ENCODE measurements at regions not wholly inside any gene's neighbourhood (a gene's known extent, or its start where the extent isn't known, plus 50 kb on each side); places are given as distances from the start of the nearest gene placed in this dataset.

DNA sequence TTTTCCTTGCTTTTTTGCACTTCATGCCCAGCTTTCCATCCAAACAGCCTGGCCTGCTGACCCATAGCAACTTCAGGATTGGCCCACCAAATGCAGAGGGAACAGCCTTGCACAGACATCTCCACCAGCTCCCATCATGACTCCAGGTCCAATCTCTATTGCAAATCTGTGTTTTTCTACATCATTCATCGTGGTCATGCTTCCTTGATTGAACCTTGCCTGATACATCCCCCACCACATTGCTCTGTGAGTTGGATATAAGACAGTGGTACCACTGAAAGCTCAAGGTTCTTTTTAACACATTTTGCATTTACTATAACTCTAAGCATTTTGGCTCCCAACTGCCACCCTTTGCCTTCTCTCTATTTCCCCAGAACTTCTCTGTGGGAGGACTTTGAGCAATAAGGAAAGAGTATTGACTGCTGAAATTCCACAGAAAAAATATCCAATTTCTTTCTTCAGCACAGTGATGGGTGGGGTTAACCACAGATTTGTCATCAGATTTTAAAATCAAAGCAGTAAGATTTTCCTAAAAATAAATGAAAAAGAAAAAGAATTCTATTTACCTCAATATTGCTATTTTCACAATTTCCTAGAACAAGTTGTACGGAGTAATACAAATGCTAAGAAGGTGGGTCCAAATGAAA is 114.6 kb upstream of the GALNT15 start:
- H3K27me3 ChIP-seq (replicated peaks in 1 of 2; ENCODE audit: control insufficient read depth in 2 of 2, insufficient read depth in 2 of 2, low read length in 1 of 2), result no peaks in the 10 kb centered on the region
- TF ChIP-seq, protein P1, sequence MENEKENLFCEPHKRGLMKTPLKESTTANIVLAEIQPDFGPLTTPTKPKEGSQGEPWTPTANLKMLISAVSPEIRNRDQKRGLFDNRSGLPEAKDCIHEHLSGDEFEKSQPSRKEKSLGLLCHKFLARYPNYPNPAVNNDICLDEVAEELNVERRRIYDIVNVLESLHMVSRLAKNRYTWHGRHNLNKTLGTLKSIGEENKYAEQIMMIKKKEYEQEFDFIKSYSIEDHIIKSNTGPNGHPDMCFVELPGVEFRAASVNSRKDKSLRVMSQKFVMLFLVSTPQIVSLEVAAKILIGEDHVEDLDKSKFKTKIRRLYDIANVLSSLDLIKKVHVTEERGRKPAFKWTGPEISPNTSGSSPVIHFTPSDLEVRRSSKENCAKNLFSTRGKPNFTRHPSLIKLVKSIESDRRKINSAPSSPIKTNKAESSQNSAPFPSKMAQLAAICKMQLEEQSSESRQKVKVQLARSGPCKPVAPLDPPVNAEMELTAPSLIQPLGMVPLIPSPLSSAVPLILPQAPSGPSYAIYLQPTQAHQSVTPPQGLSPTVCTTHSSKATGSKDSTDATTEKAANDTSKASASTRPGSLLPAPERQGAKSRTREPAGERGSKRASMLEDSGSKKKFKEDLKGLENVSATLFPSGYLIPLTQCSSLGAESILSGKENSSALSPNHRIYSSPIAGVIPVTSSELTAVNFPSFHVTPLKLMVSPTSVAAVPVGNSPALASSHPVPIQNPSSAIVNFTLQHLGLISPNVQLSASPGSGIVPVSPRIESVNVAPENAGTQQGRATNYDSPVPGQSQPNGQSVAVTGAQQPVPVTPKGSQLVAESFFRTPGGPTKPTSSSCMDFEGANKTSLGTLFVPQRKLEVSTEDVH (IDR thresholded peaks at IDR 0.05; ENCODE audit: low read depth, partially characterized antibody), result no peak
- TF ChIP-seq, protein P2, sequence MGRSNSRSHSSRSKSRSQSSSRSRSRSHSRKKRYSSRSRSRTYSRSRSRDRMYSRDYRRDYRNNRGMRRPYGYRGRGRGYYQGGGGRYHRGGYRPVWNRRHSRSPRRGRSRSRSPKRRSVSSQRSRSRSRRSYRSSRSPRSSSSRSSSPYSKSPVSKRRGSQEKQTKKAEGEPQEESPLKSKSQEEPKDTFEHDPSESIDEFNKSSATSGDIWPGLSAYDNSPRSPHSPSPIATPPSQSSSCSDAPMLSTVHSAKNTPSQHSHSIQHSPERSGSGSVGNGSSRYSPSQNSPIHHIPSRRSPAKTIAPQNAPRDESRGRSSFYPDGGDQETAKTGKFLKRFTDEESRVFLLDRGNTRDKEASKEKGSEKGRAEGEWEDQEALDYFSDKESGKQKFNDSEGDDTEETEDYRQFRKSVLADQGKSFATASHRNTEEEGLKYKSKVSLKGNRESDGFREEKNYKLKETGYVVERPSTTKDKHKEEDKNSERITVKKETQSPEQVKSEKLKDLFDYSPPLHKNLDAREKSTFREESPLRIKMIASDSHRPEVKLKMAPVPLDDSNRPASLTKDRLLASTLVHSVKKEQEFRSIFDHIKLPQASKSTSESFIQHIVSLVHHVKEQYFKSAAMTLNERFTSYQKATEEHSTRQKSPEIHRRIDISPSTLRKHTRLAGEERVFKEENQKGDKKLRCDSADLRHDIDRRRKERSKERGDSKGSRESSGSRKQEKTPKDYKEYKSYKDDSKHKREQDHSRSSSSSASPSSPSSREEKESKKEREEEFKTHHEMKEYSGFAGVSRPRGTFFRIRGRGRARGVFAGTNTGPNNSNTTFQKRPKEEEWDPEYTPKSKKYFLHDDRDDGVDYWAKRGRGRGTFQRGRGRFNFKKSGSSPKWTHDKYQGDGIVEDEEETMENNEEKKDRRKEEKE (IDR thresholded peaks at IDR 0.05), result no peak
- TF ChIP-seq, protein P3, sequence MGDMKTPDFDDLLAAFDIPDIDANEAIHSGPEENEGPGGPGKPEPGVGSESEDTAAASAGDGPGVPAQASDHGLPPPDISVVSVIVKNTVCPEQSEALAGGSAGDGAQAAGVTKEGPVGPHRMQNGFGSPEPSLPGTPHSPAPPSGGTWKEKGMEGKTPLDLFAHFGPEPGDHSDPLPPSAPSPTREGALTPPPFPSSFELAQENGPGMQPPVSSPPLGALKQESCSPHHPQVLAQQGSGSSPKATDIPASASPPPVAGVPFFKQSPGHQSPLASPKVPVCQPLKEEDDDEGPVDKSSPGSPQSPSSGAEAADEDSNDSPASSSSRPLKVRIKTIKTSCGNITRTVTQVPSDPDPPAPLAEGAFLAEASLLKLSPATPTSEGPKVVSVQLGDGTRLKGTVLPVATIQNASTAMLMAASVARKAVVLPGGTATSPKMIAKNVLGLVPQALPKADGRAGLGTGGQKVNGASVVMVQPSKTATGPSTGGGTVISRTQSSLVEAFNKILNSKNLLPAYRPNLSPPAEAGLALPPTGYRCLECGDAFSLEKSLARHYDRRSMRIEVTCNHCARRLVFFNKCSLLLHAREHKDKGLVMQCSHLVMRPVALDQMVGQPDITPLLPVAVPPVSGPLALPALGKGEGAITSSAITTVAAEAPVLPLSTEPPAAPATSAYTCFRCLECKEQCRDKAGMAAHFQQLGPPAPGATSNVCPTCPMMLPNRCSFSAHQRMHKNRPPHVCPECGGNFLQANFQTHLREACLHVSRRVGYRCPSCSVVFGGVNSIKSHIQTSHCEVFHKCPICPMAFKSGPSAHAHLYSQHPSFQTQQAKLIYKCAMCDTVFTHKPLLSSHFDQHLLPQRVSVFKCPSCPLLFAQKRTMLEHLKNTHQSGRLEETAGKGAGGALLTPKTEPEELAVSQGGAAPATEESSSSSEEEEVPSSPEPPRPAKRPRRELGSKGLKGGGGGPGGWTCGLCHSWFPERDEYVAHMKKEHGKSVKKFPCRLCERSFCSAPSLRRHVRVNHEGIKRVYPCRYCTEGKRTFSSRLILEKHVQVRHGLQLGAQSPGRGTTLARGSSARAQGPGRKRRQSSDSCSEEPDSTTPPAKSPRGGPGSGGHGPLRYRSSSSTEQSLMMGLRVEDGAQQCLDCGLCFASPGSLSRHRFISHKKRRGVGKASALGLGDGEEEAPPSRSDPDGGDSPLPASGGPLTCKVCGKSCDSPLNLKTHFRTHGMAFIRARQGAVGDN (IDR thresholded peaks at IDR 0.05), result no peak
- TF ChIP-seq, protein P4, sequence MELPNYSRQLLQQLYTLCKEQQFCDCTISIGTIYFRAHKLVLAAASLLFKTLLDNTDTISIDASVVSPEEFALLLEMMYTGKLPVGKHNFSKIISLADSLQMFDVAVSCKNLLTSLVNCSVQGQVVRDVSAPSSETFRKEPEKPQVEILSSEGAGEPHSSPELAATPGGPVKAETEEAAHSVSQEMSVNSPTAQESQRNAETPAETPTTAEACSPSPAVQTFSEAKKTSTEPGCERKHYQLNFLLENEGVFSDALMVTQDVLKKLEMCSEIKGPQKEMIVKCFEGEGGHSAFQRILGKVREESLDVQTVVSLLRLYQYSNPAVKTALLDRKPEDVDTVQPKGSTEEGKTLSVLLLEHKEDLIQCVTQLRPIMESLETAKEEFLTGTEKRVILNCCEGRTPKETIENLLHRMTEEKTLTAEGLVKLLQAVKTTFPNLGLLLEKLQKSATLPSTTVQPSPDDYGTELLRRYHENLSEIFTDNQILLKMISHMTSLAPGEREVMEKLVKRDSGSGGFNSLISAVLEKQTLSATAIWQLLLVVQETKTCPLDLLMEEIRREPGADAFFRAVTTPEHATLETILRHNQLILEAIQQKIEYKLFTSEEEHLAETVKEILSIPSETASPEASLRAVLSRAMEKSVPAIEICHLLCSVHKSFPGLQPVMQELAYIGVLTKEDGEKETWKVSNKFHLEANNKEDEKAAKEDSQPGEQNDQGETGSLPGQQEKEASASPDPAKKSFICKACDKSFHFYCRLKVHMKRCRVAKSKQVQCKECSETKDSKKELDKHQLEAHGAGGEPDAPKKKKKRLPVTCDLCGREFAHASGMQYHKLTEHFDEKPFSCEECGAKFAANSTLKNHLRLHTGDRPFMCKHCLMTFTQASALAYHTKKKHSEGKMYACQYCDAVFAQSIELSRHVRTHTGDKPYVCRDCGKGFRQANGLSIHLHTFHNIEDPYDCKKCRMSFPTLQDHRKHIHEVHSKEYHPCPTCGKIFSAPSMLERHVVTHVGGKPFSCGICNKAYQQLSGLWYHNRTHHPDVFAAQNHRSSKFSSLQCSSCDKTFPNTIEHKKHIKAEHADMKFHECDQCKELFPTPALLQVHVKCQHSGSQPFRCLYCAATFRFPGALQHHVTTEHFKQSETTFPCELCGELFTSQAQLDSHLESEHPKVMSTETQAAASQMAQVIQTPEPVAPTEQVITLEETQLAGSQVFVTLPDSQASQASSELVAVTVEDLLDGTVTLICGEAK (IDR thresholded peaks at IDR 0.05; ENCODE audit: borderline replicate concordance), result no peak
- no peak for TF ChIP-seq MEF2B (IDR thresholded peaks at IDR 0.05; ENCODE audit: partially characterized antibody, poor library complexity, severe bottlenecking)
- H3K4me1 ChIP-seq (ENCODE audit: control insufficient read depth, insufficient read depth, low read length), result no peaks in the 10 kb centered on the region
- ChIA-PET RAD21 (ENCODE audit: unreplicated experiment) (interaction anchor here (1.4 kb wide), 1 partner anchor 13 kb away, joined by 3 read pairs; no protein-coding TSS in a partner anchor), CTCF (interaction anchor here (4.8 kb wide), 1 partner anchor 11 kb away, joined by 32 read pairs; no protein-coding TSS in a partner anchor), SMC1A (ENCODE audit: uncharacterized antibody, unreplicated experiment) (interaction anchor here (2.1 kb wide), 1 partner anchor 11 kb away, joined by 4 read pairs; no protein-coding TSS in a partner anchor), POLR2A (interaction anchor here (0.6 kb wide), 1 partner anchor 198 kb away, joined by 3 read pairs; no protein-coding TSS in a partner anchor)
- no peaks in the 10 kb centered on the region for H3K79me2 ChIP-seq (ENCODE audit: control insufficient read depth, insufficient read depth, low read length)
- FAIRE-seq (no peak), DNase-seq (ENCODE audit: low read depth, low spot score) (no peak), ATAC-seq (no peak)
- no peaks in the 10 kb centered on the region for H4K20me1 ChIP-seq (ENCODE audit: control insufficient read depth, insufficient read depth)
- WGBS (ENCODE audit: insufficient coverage, insufficient replicate concordance, low lambda C conversion rate, missing lambda C conversion rate), result 31% methylated on average over 2 of the region's 2 CpGs
- no peaks in the 10 kb centered on the region for H3K36me3 ChIP-seq (ENCODE audit: control insufficient read depth in 2 of 2, insufficient read depth in 2 of 2, low read length in 1 of 2)
- H3K9ac ChIP-seq (ENCODE audit: control insufficient read depth, insufficient read depth, low read length), result no peak overlapping the region
- H3K27ac ChIP-seq (ENCODE audit: control insufficient read depth, insufficient read depth), result no peak overlapping the region
- H3K4me2 ChIP-seq (ENCODE audit: control insufficient read depth, insufficient read depth), result no peak overlapping the region
- no peak overlapping the region for H2AFZ ChIP-seq (ENCODE audit: control insufficient read depth, low read depth, low read length)
- intact Hi-C loops (cut with micrococcal nuclease; ENCODE audit: unreplicated experiment), result no loop called here
- no TSS peak for BruUV-seq (replicated peaks)
- in situ Hi-C loops (cut with MboI), result loop anchor here (10.0 kb wide), 1 partner anchor 495 kb away; no protein-coding TSS in a partner anchor
- H3K4me3 ChIP-seq, result no peak overlapping the region
- no peaks in the 10 kb centered on the region for H3K9me3 ChIP-seq (replicated peaks; ENCODE audit: control insufficient read depth, insufficient read depth, low read length)

Measured in GM12878 (cell line).